Hepatocyte (in vitro differentiated cells): ENCODE measurements at regions not wholly inside any gene's neighbourhood (a gene's known extent, or its start where the extent isn't known, plus 50 kb on each side); places are given as distances from the start of the nearest gene placed in this dataset.

Experiments used
- DNase-seq: peaks from one replicate; pipeline ENCODE4 v3.0.0-alpha.2; 2016; ENCODE audit warnings: low spot score
- H2AFZ ChIP-seq: fragments of 200-600 bp; sonication (generic); 2 replicates; pipeline ENCODE4 v1.6.0; 2016; ENCODE audit warnings: antibody characterized with exemption, mild to moderate bottlenecking
- H3K27ac ChIP-seq: fragments of 200-600 bp; sonication (generic); 2 replicates; pipeline ENCODE4 v1.5.1; 2016; ENCODE audit warnings: mild to moderate bottlenecking
- H3K27me3 ChIP-seq: fragments of 200-600 bp; sonication (generic); 2 replicates; pipeline ENCODE4 v1.6.1; 2016
- H3K36me3 ChIP-seq: fragments of 200-600 bp; sonication (generic); replicated peaks from 2 replicates; pipeline ENCODE4 v1.5.1; 2016; ENCODE audit warnings: low read depth; ENCODE audit not compliant: insufficient read depth
- H3K4me1 ChIP-seq: fragments of 200-600 bp; sonication (generic); 2 replicates; pipeline ENCODE4 v1.5.1; 2016; ENCODE audit warnings: mild to moderate bottlenecking, moderate library complexity; ENCODE audit not compliant: insufficient read depth
- H3K4me2 ChIP-seq: fragments of 200-600 bp; sonication (generic); 2 replicates; pipeline ENCODE4 v1.6.0; 2016
- H3K4me3 ChIP-seq: fragments of 200-600 bp; sonication (generic); 2 replicates; pipeline ENCODE4 v1.5.1; 2016; ENCODE audit warnings: mild to moderate bottlenecking
- H3K79me2 ChIP-seq: fragments of 200-600 bp; sonication (generic); 2 replicates; pipeline ENCODE4 v1.6.0; 2017; ENCODE audit warnings: mild to moderate bottlenecking
- H3K9me2 ChIP-seq: fragments of 200-600 bp; sonication (generic); replicated peaks from 2 replicates; pipeline ENCODE4 v1.6.0; 2017; ENCODE audit warnings: mild to moderate bottlenecking; ENCODE audit not compliant: insufficient read depth
- H3K9me3 ChIP-seq: fragments of 200-600 bp; sonication (generic); 2 replicates; pipeline ENCODE4 v1.5.1; 2016; ENCODE audit warnings: low read depth, mild to moderate bottlenecking
- H4K20me1 ChIP-seq: fragments of 200-600 bp; sonication (generic); 2 replicates; pipeline ENCODE4 v1.6.0; 2016; ENCODE audit warnings: mild to moderate bottlenecking; ENCODE audit not compliant: insufficient read depth, poor library complexity, severe bottlenecking
- EZH2 ChIP-seq: fragments of 200-600 bp; sonication (generic); IDR thresholded peaks from 2 replicates; pipeline ENCODE4 v1.6.1; 2016; ENCODE audit warnings: antibody characterized with exemption, mild to moderate bottlenecking, borderline replicate concordance
- EZH2phosphoT487 ChIP-seq: fragments of 200-600 bp; sonication (generic); IDR thresholded peaks from one replicate; pipeline ENCODE4 v1.6.1; 2018; ENCODE audit warnings: antibody characterized with exemption, mild to moderate bottlenecking, low read depth, moderate library complexity; ENCODE audit not compliant: unreplicated experiment, severe bottlenecking
- WGBS: methylation state at CpG from one replicate; pipeline ENCODE4 v1.1.6; 2016; ENCODE audit warnings: low lambda C conversion rate; ENCODE audit errors: missing lambda C conversion rate; 5-methylcytosine and 5-hydroxymethylcytosine counted together
- TF ChIP-seq, protein P1 (sequence below): fragments of 200-600 bp; sonication (generic); IDR thresholded peaks from 2 replicates; pipeline ENCODE4 v1.5.1; 2016; ENCODE audit warnings: antibody characterized with exemption, mild to moderate bottlenecking; ENCODE audit not compliant: poor library complexity

DNA sequence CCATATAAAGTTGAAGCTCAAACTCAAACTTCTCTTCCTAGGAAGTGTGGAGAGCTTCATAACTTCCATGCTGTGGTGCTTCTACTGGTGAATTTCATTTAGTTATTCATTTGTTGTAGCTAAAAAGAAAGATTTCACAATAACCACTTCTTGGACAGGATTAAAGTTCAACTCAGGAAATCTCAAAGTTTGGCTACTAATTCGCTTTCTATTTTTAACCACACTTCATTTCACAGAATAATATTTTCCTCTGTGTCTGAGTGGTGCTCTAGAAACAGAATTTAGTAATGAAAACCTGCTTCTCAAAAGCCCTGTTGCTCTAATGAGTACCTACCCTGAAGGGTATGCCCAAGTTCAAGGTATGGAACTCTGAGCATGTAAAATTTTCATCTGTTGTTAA, 73.9 kb downstream of the ACTBL2 start:
- H3K79me2 ChIP-seq = no peaks in the 10 kb centered on the region
- H3K9me3 ChIP-seq = no peaks in the 10 kb centered on the region
- H2AFZ ChIP-seq = no peak overlapping the region
- H3K9me2 ChIP-seq = no peaks in the 10 kb centered on the region
- no peak overlapping the region for H3K27ac ChIP-seq
- H3K36me3 ChIP-seq = no peaks in the 10 kb centered on the region
- no peak overlapping the region for H3K4me3 ChIP-seq
- H4K20me1 ChIP-seq = no peaks in the 10 kb centered on the region
- no peak for TF ChIP-seq EZH2
- TF ChIP-seq, protein P1, sequence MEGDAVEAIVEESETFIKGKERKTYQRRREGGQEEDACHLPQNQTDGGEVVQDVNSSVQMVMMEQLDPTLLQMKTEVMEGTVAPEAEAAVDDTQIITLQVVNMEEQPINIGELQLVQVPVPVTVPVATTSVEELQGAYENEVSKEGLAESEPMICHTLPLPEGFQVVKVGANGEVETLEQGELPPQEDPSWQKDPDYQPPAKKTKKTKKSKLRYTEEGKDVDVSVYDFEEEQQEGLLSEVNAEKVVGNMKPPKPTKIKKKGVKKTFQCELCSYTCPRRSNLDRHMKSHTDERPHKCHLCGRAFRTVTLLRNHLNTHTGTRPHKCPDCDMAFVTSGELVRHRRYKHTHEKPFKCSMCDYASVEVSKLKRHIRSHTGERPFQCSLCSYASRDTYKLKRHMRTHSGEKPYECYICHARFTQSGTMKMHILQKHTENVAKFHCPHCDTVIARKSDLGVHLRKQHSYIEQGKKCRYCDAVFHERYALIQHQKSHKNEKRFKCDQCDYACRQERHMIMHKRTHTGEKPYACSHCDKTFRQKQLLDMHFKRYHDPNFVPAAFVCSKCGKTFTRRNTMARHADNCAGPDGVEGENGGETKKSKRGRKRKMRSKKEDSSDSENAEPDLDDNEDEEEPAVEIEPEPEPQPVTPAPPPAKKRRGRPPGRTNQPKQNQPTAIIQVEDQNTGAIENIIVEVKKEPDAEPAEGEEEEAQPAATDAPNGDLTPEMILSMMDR = no peak
- TF ChIP-seq EZH2phosphoT487 = no peak
- 87% methylated on average over 1 of the region's 1 CpG for WGBS
- DNase-seq = no peak
- H3K4me2 ChIP-seq = no peak overlapping the region
- H3K4me1 ChIP-seq = peaks cover 4% of the 10 kb centered on the region
- no peaks in the 10 kb centered on the region for H3K27me3 ChIP-seq

- no peak for DNase-seq
- H4K20me1 ChIP-seq = no peaks in the 10 kb centered on the region
- peaks cover 4% of the 10 kb centered on the region for H3K4me1 ChIP-seq
- 86% methylated on average over 5 of the region's 5 CpGs for whole genome bisulfite sequencing
- H3K79me2 ChIP-seq = no peaks in the 10 kb centered on the region
- no peak overlapping the region for H3K4me2 ChIP-seq
- H3K36me3 ChIP-seq = no peaks in the 10 kb centered on the region
- H3K9me2 ChIP-seq = no peaks in the 10 kb centered on the region
- H3K27ac ChIP-seq = no peak overlapping the region
- no peak overlapping the region for H3K4me3 ChIP-seq
- H3K27me3 ChIP-seq = no peaks in the 10 kb centered on the region
- no peaks in the 10 kb centered on the region for H3K9me3 ChIP-seq
- no peak overlapping the region for H2AFZ ChIP-seq
- TF ChIP-seq, protein P1 = no peak
- no peak for TF ChIP-seq EZH2
- no peak for TF ChIP-seq EZH2phosphoT487
These were observed 74.3 kb downstream of the ACTBL2 start for GRCh38 chr5:57408285-57408684.

DNA sequence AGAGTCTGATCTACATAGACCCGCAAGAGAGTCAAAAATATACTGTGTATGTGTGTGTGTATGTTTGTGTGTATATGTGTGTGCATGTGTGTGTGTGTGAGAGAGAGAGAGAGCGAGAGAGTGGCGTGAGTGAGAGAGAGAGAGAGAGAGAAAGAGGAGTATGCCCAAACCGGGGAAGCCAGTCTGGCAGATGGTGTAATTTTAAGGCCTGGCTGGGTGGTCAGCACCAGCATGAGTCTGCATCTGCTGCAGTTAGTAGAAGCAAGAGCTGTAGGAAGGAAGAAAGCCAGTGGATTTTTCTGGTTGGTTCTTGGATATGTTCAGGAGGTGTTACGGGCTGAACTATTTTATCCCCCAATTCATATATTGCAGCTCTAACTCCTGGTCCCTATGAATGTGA, 75.2 kb downstream of the ACTBL2 start:
- Histone ChIP-seq H3K36me3 (no peaks in the 10 kb centered on the region), H3K9me2 (no peaks in the 10 kb centered on the region), H3K79me2 (no peaks in the 10 kb centered on the region), H3K27me3 (no peaks in the 10 kb centered on the region), H3K9me3 (no peaks in the 10 kb centered on the region), H3K4me3 (no peak overlapping the region), H3K4me2 (no peak overlapping the region), H2AFZ (no peak overlapping the region), H3K4me1 (peaks cover 4% of the 10 kb centered on the region), H4K20me1 (no peaks in the 10 kb centered on the region), H3K27ac (no peak overlapping the region)
- 82% methylated on average over 5 of the region's 5 CpGs for WGBS
- no peak for TF ChIP-seq EZH2phosphoT487
- no peak for TF ChIP-seq EZH2
- TF ChIP-seq, protein P1 = no peak
- DNase-seq = no peak

DNA sequence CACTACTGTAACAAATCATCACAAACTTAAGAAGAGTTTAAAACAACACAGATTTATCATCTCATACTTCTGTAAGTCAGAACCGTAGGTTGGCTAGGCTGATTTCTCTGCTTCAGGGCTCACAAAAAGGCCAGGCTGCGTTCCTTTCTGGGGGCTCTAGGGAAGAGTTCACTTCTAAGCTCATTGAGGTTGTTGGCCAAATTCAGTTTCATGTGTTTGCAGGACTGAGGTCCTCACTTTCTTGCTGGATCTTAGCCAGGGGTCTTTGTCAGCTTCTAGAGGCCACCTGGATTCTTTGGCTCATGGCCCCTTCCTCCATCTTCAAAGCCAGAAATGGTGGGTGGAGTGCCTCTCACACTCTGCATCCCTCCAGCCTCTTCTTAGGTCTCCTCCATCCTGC, 76.0 kb downstream of the ACTBL2 start:
- 86% methylated on average over 2 of the region's 2 CpGs for WGBS
- Histone ChIP-seq H3K9me2 (no peaks in the 10 kb centered on the region), H3K79me2 (no peaks in the 10 kb centered on the region), H3K4me3 (no peak overlapping the region), H3K4me2 (no peak overlapping the region), H3K27ac (no peak overlapping the region), H2AFZ (no peak overlapping the region), H3K4me1 (peaks cover 4% of the 10 kb centered on the region), H3K27me3 (no peaks in the 10 kb centered on the region), H3K9me3 (no peaks in the 10 kb centered on the region), H4K20me1 (no peaks in the 10 kb centered on the region), H3K36me3 (no peaks in the 10 kb centered on the region)
- DNase-seq = no peak
- TF ChIP-seq, protein P1 = no peak
